ENCODE measurements at regions not wholly inside any gene's neighbourhood (a gene's known extent, or its start where the extent isn't known, plus 50 kb on each side); places are given as distances from the start of the nearest gene placed in this dataset.

GRCh38 chr10:124343351-124344265 is 75.1 kb downstream of the OAT start:
- TF ChIP-seq CTCF (IDR thresholded peaks at IDR 0.05) (no peak), EZH2 (IDR thresholded peaks at IDR 0.05) (no peak)
